ENCODE measurements at regions not wholly inside any gene's neighbourhood (a gene's known extent, or its start where the extent isn't known, plus 50 kb on each side); places are given as distances from the start of the nearest gene placed in this dataset.

DNA sequence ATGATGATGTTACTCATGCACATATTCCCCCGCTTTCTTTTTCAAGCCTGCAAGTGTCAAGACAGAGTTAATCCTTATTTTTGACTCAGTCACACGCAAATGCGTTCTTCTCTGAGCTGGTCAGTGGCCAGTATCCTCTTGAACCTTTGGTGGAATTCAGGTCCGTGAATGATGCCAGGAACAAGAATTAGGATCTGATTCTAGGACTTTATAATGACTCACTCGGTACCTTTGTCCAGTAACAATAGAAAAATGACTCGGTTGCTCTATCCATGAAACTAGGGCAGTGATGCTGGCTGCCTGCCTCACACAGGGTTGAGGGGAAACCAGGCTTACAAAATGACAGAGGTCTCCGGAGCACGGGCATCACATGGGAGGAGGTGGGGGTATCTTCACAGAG lies 185.8 kb upstream of the NUDT4 start:
- no peaks in the 10 kb centered on the region for H3K79me1 ChIP-seq (ENCODE audit: low read length)
- H2BK12ac ChIP-seq (ENCODE audit: low read length): no peak overlapping the region
- no peak overlapping the region for H2BK5ac ChIP-seq (ENCODE audit: low read depth, low read length, poor library complexity)
- H4K8ac ChIP-seq (ENCODE audit: low read depth, low read length): no peak overlapping the region
- H2AK5ac ChIP-seq (ENCODE audit: low read length): no peak overlapping the region
- H3K79me2 ChIP-seq (ENCODE audit: control insufficient read depth, insufficient read depth, low read length, poor library complexity): no peaks in the 10 kb centered on the region
- no peak overlapping the region for H3K4me2 ChIP-seq (ENCODE audit: low read length)
- DNase-seq: no peak
- no peak overlapping the region for H4K12ac ChIP-seq (ENCODE audit: low read depth, low read length)
- no CpG with 5 or more reads among the region's 8 CpGs for WGBS (ENCODE audit: extremely low coverage, insufficient coverage, insufficient read length)
- H3K27me3 ChIP-seq (ENCODE audit: insufficient read depth, low read length): no peaks in the 10 kb centered on the region
- no peak overlapping the region for H4K91ac ChIP-seq (ENCODE audit: low read depth, low read length)
- H3K9ac ChIP-seq (ENCODE audit: low read length): no peak overlapping the region
- H3K4ac ChIP-seq (ENCODE audit: low read depth, low read length): no peak overlapping the region
- no peak overlapping the region for H2AFZ ChIP-seq (ENCODE audit: insufficient read depth, low read length, poor library complexity)
- no peaks in the 10 kb centered on the region for H3K4me1 ChIP-seq (ENCODE audit: control insufficient read depth in 1 of 2, insufficient read depth in 2 of 2, low read length in 2 of 2)
- no peak overlapping the region for H3K18ac ChIP-seq (ENCODE audit: low read length)
- no peak overlapping the region for H2BK120ac ChIP-seq (ENCODE audit: insufficient read depth, low read length, poor library complexity)
- no peak overlapping the region for H3K4me3 ChIP-seq (ENCODE audit: low read depth, low read length)
- H3K23ac ChIP-seq (ENCODE audit: low read length): no peak overlapping the region
- H3K9me3 ChIP-seq (ENCODE audit: insufficient read depth, low read depth, low read length): no peaks in the 10 kb centered on the region
- no peak overlapping the region for H3K14ac ChIP-seq (ENCODE audit: low read length)
- H3K27ac ChIP-seq (ENCODE audit: low read depth, low read length): no peak overlapping the region
- H3K36me3 ChIP-seq (ENCODE audit: control insufficient read depth in 1 of 2, insufficient read depth in 2 of 2, low read length in 2 of 2): no peaks in the 10 kb centered on the region

DNA sequence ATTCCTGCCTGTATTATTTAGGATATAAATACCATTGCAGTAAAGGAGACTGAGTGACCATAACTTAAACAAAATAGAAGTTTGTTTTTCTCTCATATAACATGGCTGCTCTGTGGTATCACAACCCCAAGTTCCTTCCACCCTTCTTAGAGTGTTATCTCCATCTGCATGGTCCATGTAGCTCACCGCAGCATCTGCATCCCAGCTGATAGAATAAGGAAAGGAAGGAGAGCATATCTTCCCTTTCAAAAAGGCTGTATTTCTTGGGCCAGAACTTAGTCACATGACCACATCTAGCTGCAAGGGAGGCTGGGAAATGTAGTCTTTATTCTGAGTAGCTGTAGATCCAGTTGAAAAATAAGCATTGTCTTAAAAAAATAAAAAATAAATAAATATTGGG lies 184.8 kb upstream of the NUDT4 start:
- Histone ChIP-seq H3K79me1 (ENCODE audit: low read length) (no peaks in the 10 kb centered on the region), H3K9ac (ENCODE audit: low read length) (no peak overlapping the region), H3K79me2 (ENCODE audit: control insufficient read depth, insufficient read depth, low read length, poor library complexity) (no peaks in the 10 kb centered on the region), H2BK5ac (ENCODE audit: low read depth, low read length, poor library complexity) (no peak overlapping the region), H4K12ac (ENCODE audit: low read depth, low read length) (no peak overlapping the region), H3K36me3 (ENCODE audit: control insufficient read depth in 1 of 2, insufficient read depth in 2 of 2, low read length in 2 of 2) (no peaks in the 10 kb centered on the region), H3K27me3 (ENCODE audit: insufficient read depth, low read length) (no peaks in the 10 kb centered on the region), H3K9me3 (ENCODE audit: insufficient read depth, low read depth, low read length) (no peaks in the 10 kb centered on the region), H3K23ac (ENCODE audit: low read length) (no peak overlapping the region), H2BK12ac (ENCODE audit: low read length) (no peak overlapping the region), H4K91ac (ENCODE audit: low read depth, low read length) (no peak overlapping the region), H3K4me2 (ENCODE audit: low read length) (no peak overlapping the region), H3K14ac (ENCODE audit: low read length) (no peak overlapping the region), H2AK5ac (ENCODE audit: low read length) (no peak overlapping the region), H3K4me1 (ENCODE audit: control insufficient read depth in 1 of 2, insufficient read depth in 2 of 2, low read length in 2 of 2) (peaks cover 2 to 4% of the 10 kb centered on the region in 2 experiments), H3K27ac (ENCODE audit: low read depth, low read length) (no peak overlapping the region), H3K18ac (ENCODE audit: low read length) (no peak overlapping the region), H4K8ac (ENCODE audit: low read depth, low read length) (no peak overlapping the region), H3K4me3 (ENCODE audit: low read depth, low read length) (no peak overlapping the region), H3K4ac (ENCODE audit: low read depth, low read length) (no peak overlapping the region), H2AFZ (ENCODE audit: insufficient read depth, low read length, poor library complexity) (no peak overlapping the region), H2BK120ac (ENCODE audit: insufficient read depth, low read length, poor library complexity) (no peak overlapping the region)
- no CpG with 5 or more reads among the region's 1 CpG for WGBS (ENCODE audit: extremely low coverage, insufficient coverage, insufficient read length)
- DNase-seq: no peak

DNA sequence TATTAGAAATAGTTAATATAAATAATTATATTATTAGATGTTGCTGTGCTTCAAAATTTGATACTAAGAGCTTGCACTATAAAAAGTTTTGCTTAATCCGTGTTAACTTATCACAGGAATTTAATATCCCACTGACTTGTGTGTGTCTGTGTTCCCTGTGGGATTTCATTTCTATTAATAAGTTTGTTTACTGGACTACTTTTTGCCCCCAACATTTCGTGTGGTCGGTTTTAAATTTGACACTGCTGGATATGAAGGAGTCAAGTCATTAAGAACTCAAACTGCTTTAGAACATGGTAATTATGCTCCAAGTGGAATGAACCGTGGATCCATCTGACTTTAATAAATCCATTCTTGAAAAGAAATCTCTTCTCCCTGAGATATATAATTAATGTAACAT lies 182.2 kb upstream of the NUDT4 start:
- no peak overlapping the region for H2AK5ac ChIP-seq (ENCODE audit: low read length)
- WGBS (ENCODE audit: extremely low coverage, insufficient coverage, insufficient read length): no CpG with 5 or more reads among the region's 4 CpGs
- no peak for DNase-seq

DNA sequence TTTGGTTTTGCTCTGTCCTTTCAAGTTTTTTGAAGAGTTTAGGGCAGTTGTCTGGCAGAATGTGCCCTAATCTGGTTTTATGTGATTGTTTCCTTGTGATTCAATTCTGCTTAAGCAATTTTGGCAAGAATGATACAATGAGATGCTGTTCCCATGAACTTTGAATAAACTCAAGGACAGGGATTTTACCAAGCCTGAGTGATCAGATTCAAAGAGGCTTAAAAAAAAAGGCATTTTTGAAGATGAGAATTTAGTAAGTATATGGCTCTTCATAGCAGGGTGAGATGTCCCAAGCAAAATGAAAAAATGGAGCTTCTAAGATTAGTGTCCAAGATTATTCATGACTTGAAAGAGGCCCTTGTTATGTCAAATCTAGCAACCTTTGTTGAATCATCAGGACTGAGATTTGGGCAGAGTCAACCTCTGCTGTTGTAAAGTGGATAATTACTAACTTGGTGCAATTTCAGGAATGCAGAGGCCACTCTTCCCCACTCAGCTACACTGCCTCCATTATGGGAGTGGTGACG lies 180.6 kb upstream of the NUDT4 start:
- H3K79me2 ChIP-seq (ENCODE audit: control insufficient read depth, insufficient read depth, low read length, poor library complexity): no peaks in the 10 kb centered on the region
- H3K4me2 ChIP-seq (ENCODE audit: low read length): no peak overlapping the region
- H3K27me3 ChIP-seq (ENCODE audit: insufficient read depth, low read length): no peaks in the 10 kb centered on the region
- no peak overlapping the region for H3K23ac ChIP-seq (ENCODE audit: low read length)
- no peak overlapping the region for H3K18ac ChIP-seq (ENCODE audit: low read length)
- DNase-seq: peak; percentile 11 to 21
- H3K4me3 ChIP-seq (ENCODE audit: low read depth, low read length): no peak overlapping the region
- H3K36me3 ChIP-seq (ENCODE audit: control insufficient read depth in 1 of 2, insufficient read depth in 2 of 2, low read length in 2 of 2): no peaks in the 10 kb centered on the region
- no peak overlapping the region for H3K14ac ChIP-seq (ENCODE audit: low read length)
- H2AK5ac ChIP-seq (ENCODE audit: low read length): no peak overlapping the region
- no peak overlapping the region for H3K4ac ChIP-seq (ENCODE audit: low read depth, low read length)
- H3K79me1 ChIP-seq (ENCODE audit: low read length): peaks cover 2% of the 10 kb centered on the region
- no peak overlapping the region for H3K9ac ChIP-seq (ENCODE audit: low read length)
- H2BK5ac ChIP-seq (ENCODE audit: low read depth, low read length, poor library complexity): no peak overlapping the region
- no peak overlapping the region for H3K27ac ChIP-seq (ENCODE audit: low read depth, low read length)
- no CpG with 5 or more reads among the region's 1 CpG for WGBS (ENCODE audit: extremely low coverage, insufficient coverage, insufficient read length)
- H4K91ac ChIP-seq (ENCODE audit: low read depth, low read length): no peak overlapping the region
- no peak overlapping the region for H2BK12ac ChIP-seq (ENCODE audit: low read length)
- no peak overlapping the region for H4K12ac ChIP-seq (ENCODE audit: low read depth, low read length)
- H4K8ac ChIP-seq (ENCODE audit: low read depth, low read length): no peak overlapping the region
- H2BK120ac ChIP-seq (ENCODE audit: insufficient read depth, low read length, poor library complexity): no peak overlapping the region
- no peak overlapping the region for H2AFZ ChIP-seq (ENCODE audit: insufficient read depth, low read length, poor library complexity)
- H3K4me1 ChIP-seq (ENCODE audit: control insufficient read depth in 1 of 2, insufficient read depth in 2 of 2, low read length in 2 of 2): peaks cover 5 to 8% of the 10 kb centered on the region in 2 experiments
- H3K9me3 ChIP-seq (ENCODE audit: insufficient read depth, low read depth, low read length): no peaks in the 10 kb centered on the region

More for the DNA sequence above, 182.2 kb upstream of the NUDT4 start:
- no peak overlapping the region for H3K4me2 ChIP-seq (ENCODE audit: low read length)
- no peaks in the 10 kb centered on the region for H3K27me3 ChIP-seq (ENCODE audit: insufficient read depth, low read length)
- H3K4me3 ChIP-seq (ENCODE audit: low read depth, low read length): no peak overlapping the region
- H4K8ac ChIP-seq (ENCODE audit: low read depth, low read length): no peak overlapping the region
- H3K23ac ChIP-seq (ENCODE audit: low read length): no peak overlapping the region
- H3K79me1 ChIP-seq (ENCODE audit: low read length): peaks cover 2% of the 10 kb centered on the region
- no peak overlapping the region for H4K91ac ChIP-seq (ENCODE audit: low read depth, low read length)
- no peaks in the 10 kb centered on the region for H3K9me3 ChIP-seq (ENCODE audit: insufficient read depth, low read depth, low read length)
- peaks cover 5 to 8% of the 10 kb centered on the region in 2 experiments for H3K4me1 ChIP-seq (ENCODE audit: control insufficient read depth in 1 of 2, insufficient read depth in 2 of 2, low read length in 2 of 2)
- no peak overlapping the region for H3K9ac ChIP-seq (ENCODE audit: low read length)
- no peak overlapping the region for H3K27ac ChIP-seq (ENCODE audit: low read depth, low read length)
- H3K14ac ChIP-seq (ENCODE audit: low read length): no peak overlapping the region
- H3K36me3 ChIP-seq (ENCODE audit: control insufficient read depth in 1 of 2, insufficient read depth in 2 of 2, low read length in 2 of 2): no peaks in the 10 kb centered on the region
- no peak overlapping the region for H2BK5ac ChIP-seq (ENCODE audit: low read depth, low read length, poor library complexity)
- H2BK12ac ChIP-seq (ENCODE audit: low read length): no peak overlapping the region
- H3K79me2 ChIP-seq (ENCODE audit: control insufficient read depth, insufficient read depth, low read length, poor library complexity): no peaks in the 10 kb centered on the region
- H3K18ac ChIP-seq (ENCODE audit: low read length): no peak overlapping the region
- H4K12ac ChIP-seq (ENCODE audit: low read depth, low read length): no peak overlapping the region
- no peak overlapping the region for H2BK120ac ChIP-seq (ENCODE audit: insufficient read depth, low read length, poor library complexity)
- H3K4ac ChIP-seq (ENCODE audit: low read depth, low read length): no peak overlapping the region
- H2AFZ ChIP-seq (ENCODE audit: insufficient read depth, low read length, poor library complexity): no peak overlapping the region
